HepG2 (cell line): ENCODE measurements at regions not wholly inside any gene's neighbourhood (a gene's known extent, or its start where the extent isn't known, plus 50 kb on each side); places are given as distances from the start of the nearest gene placed in this dataset.

Experiments used
- ATAC-seq: fragments of 200-7000 bp; cut with Tn5 transposase; 3 replicates; pipeline ENCODE4 v1.9.1; 2020; ENCODE audit warnings: mild to moderate bottlenecking, moderate library complexity
- BruUV-seq: library from RNA; stranded (reverse); fragments of 400-500 nt; replicated peaks from 2 replicates; lab custom pipeline; 2021; lab: Mats Ljungman, UMichigan
- CTCF ChIA-PET: fragments of 300-600 bp; formaldehyde crosslinking; extraction: SDS; loops from one replicate; lab custom pipeline; 2021; ENCODE audit warnings: low total read pairs, inconsistent platforms, low intra/inter-chr PET ratio; lab: Yijun Ruan, JAX
- POLR2A ChIA-PET: fragments of 350-600 bp; sonication (Branson Sonifier 250); formaldehyde crosslinking; loops from one replicate; lab custom pipeline; 2020; ENCODE audit warnings: antibody characterized with exemption, inconsistent platforms; lab: Yijun Ruan, JAX
- DNase-seq: peaks from one replicate; pipeline ENCODE4 v3.0.0-alpha.2; 2015; ENCODE audit warnings: low spot score
- FAIRE-seq: peaks from 3 replicates; lab custom pipeline; 2011; peaks lifted over from hg19 to GRCh38; lab: Jason Lieb, UNC
- H2AFZ ChIP-seq: one replicate; pipeline ENCODE4 v1.6.1; 2011; ENCODE audit warnings: low read length, inconsistent platforms
- H3K27ac ChIP-seq: fragments of 300-600 bp; 3 replicates; pipeline ENCODE4 v1.8.0; 2011; ENCODE audit warnings: mixed run types, mild to moderate bottlenecking, mixed read lengths, low read length, inconsistent platforms; ENCODE audit not compliant: insufficient read depth; ENCODE audit errors: extremely low read length
- H3K27me3 ChIP-seq, 2 experiments: fragments of 200-600 bp in 1 of 2; 2 replicates in 1 of 2; 3 replicates in 1 of 2; pipeline versions ENCODE4 v1.6.0 to v1.8.0; 2011; ENCODE audit warnings: low read length in 2 of 2, mild to moderate bottlenecking in 2 of 2, moderate library complexity in 2 of 2, inconsistent platforms in 1 of 2; ENCODE audit not compliant: insufficient read depth in 2 of 2, control insufficient read depth in 1 of 2
- H3K36me3 ChIP-seq, 2 experiments: fragments of 200-600 bp in 1 of 2; replicated peaks in 1 of 2; 2 replicates in 1 of 2; 3 replicates in 1 of 2; pipeline versions ENCODE4 v1.5.1 to v1.8.0; 2011; ENCODE audit warnings: low read length in 2 of 2, inconsistent platforms in 1 of 2; ENCODE audit not compliant: insufficient read depth in 2 of 2, control insufficient read depth in 1 of 2
- H3K4me1 ChIP-seq: 2 replicates; pipeline ENCODE4 v1.5.1; 2012; ENCODE audit warnings: low read length, inconsistent platforms; ENCODE audit not compliant: insufficient read depth
- H3K4me2 ChIP-seq: 2 replicates; pipeline ENCODE4 v1.6.0; 2011; ENCODE audit warnings: low read depth, low read length, inconsistent platforms
- H3K4me3 ChIP-seq, 3 experiments: fragments of 200-600 bp in 1 of 3; sonication (generic), shearing (Covaris generic) in 1 of 3; replicated peaks in 1 of 3; 2 replicates each; pipeline ENCODE4 v1.5.1; 2011 to 2016; ENCODE audit warnings: low read length in 3 of 3, inconsistent platforms in 2 of 3, low read depth in 2 of 3, mild to moderate bottlenecking in 2 of 3, control low read depth in 1 of 3, mixed read lengths in 1 of 3; ENCODE audit not compliant: insufficient read depth in 1 of 3
- H3K79me2 ChIP-seq: one replicate; pipeline ENCODE4 v1.6.1; 2011; ENCODE audit warnings: low read length, inconsistent platforms; ENCODE audit not compliant: insufficient read depth
- H3K9ac ChIP-seq: 2 replicates; pipeline ENCODE4 v1.6.0; 2011; ENCODE audit warnings: mild to moderate bottlenecking, low read depth, low read length, inconsistent platforms; ENCODE audit not compliant: insufficient read depth
- H3K9me3 ChIP-seq: 2 replicates; pipeline ENCODE4 v1.5.1; 2012; ENCODE audit warnings: mild to moderate bottlenecking, low read length
- H4K20me1 ChIP-seq: 2 replicates; pipeline ENCODE4 v1.6.0; 2011; ENCODE audit warnings: inconsistent platforms, mild to moderate bottlenecking, low read length, moderate library complexity; ENCODE audit not compliant: insufficient read depth
- BHLHE40 ChIP-seq: IDR thresholded peaks from 2 replicates; pipeline ENCODE4 v1.6.1; 2011; ENCODE audit warnings: low read length, improper control_type of control experiment
- BRF2 ChIP-seq: sonication (generic); formaldehyde crosslinking; IDR thresholded peaks from 2 replicates; pipeline ENCODE4 v1.8.1; 2022; ENCODE audit warnings: mild to moderate bottlenecking, missing genetic modification reagents
- E2F2 ChIP-seq: sonication (generic); formaldehyde crosslinking; IDR thresholded peaks from 2 replicates; pipeline ENCODE4 v1.4.0; 2020; ENCODE audit warnings: missing genetic modification reagents, borderline replicate concordance
- GZF1 ChIP-seq: sonication (generic); formaldehyde crosslinking; IDR thresholded peaks from 2 replicates; pipeline ENCODE4 v1.5.1; 2020; ENCODE audit warnings: mild to moderate bottlenecking, missing genetic modification reagents
- HMGXB4 ChIP-seq, 2 experiments: sonication (generic) in 1 of 2; formaldehyde crosslinking in 1 of 2; IDR thresholded peaks; 2 replicates each; pipeline versions ENCODE4 v1.4.0 to v1.6.1; 2018 to 2020; ENCODE audit warnings: missing genetic modification reagents in 2 of 2, borderline replicate concordance in 1 of 2, low read depth in 1 of 2, mild to moderate bottlenecking in 1 of 2, missing biosample characterization in 1 of 2
- MYC ChIP-seq: sonication (generic); formaldehyde crosslinking; IDR thresholded peaks from 2 replicates; pipeline ENCODE4 v1.9.0; 2021; ENCODE audit warnings: missing genetic modification reagents, borderline replicate concordance
- NFIB ChIP-seq: sonication (generic); formaldehyde crosslinking; IDR thresholded peaks from 2 replicates; pipeline ENCODE4 v1.9.0; 2021; ENCODE audit warnings: missing genetic modification reagents, mild to moderate bottlenecking, borderline replicate concordance
- NONO ChIP-seq, 2 experiments: fragments of 450-650 bp in 1 of 2; sonication (generic) in 1 of 2; formaldehyde crosslinking in 1 of 2; IDR thresholded peaks in 1 of 2; conservative IDR thresholded peaks in 1 of 2; 2 replicates each; pipeline versions ENCODE4 v1.6.1 to v1.8.0; 2017 to 2022; ENCODE audit warnings: mild to moderate bottlenecking in 1 of 2, missing genetic modification reagents in 1 of 2, moderate library complexity in 1 of 2
- NR0B2 ChIP-seq: sonication (generic); formaldehyde crosslinking; IDR thresholded peaks from 2 replicates; pipeline ENCODE4 v1.4.0; 2020; ENCODE audit warnings: mild to moderate bottlenecking, missing genetic modification reagents
- PAF1 ChIP-seq: IDR thresholded peaks from 2 replicates; pipeline ENCODE4 v1.6.1; 2016; ENCODE audit warnings: missing genetic modification reagents, missing compliant biosample characterization
- SOX5 ChIP-seq: IDR thresholded peaks from 2 replicates; pipeline ENCODE4 v1.6.1; 2016; ENCODE audit warnings: borderline replicate concordance
- ZBTB33 ChIP-seq: sonication (generic); formaldehyde crosslinking; IDR thresholded peaks from 2 replicates; pipeline ENCODE4 v1.4.0; 2020; ENCODE audit warnings: missing genetic modification reagents
- ZNF180 ChIP-seq: sonication (generic); formaldehyde crosslinking; IDR thresholded peaks from 2 replicates; pipeline ENCODE4 v1.4.0; 2020; ENCODE audit warnings: low read depth, missing genetic modification reagents, borderline replicate concordance
- ZNF296 ChIP-seq: sonication (generic); formaldehyde crosslinking; conservative IDR thresholded peaks from 2 replicates; pipeline ENCODE4 v1.5.0; 2020; ENCODE audit warnings: mild to moderate bottlenecking, missing genetic modification reagents
- ZNF382 ChIP-seq: sonication (generic); formaldehyde crosslinking; IDR thresholded peaks from 2 replicates; pipeline ENCODE4 v1.5.0; 2020; ENCODE audit warnings: missing genetic modification reagents, mild to moderate bottlenecking, borderline replicate concordance
- ZNF598 ChIP-seq: sonication (generic); formaldehyde crosslinking; IDR thresholded peaks from 2 replicates; pipeline ENCODE4 v1.5.1; 2020; ENCODE audit warnings: mild to moderate bottlenecking, missing genetic modification reagents, borderline replicate concordance
- ZNF709 ChIP-seq: sonication (generic); formaldehyde crosslinking; IDR thresholded peaks from 2 replicates; pipeline ENCODE4 v1.5.0; 2020; ENCODE audit warnings: mild to moderate bottlenecking, missing genetic modification reagents
- ZNF780A ChIP-seq: sonication (generic); formaldehyde crosslinking; IDR thresholded peaks from 2 replicates; pipeline ENCODE4 v1.8.0; 2022; ENCODE audit warnings: mild to moderate bottlenecking, missing genetic modification reagents, moderate library complexity
- WGBS: methylation state at CpG from one replicate; pipeline ENCODE4 v1.1.6; 2017; ENCODE audit warnings: low lambda C conversion rate; 5-methylcytosine and 5-hydroxymethylcytosine counted together
- in situ Hi-C: cut with HindIII; loops from 2 replicates; pipeline ENCODE4 v1.10.0; 2017; ENCODE audit warnings: low pct_unique_long_range_greater_than_20kb; ENCODE audit not compliant: extremely low pct_ligation_motif_present
- intact Hi-C: fragments of 100-400 bp; cut with micrococcal nuclease; formaldehyde crosslinking; loops from one replicate; pipeline ENCODE4 v1.10.0; 2022; ENCODE audit not compliant: unreplicated experiment

- TF ChIP-seq ZNF382 (CRISPR knock-in tag) = no peak
- no peak for TF ChIP-seq HMGXB4 (CRISPR knock-in tag; IDR thresholded peaks at IDR 0.05; ENCODE audit: borderline replicate concordance in 1 of 2, low read depth in 1 of 2)
- TF ChIP-seq ZNF709 (CRISPR knock-in tag) = no peak
- TF ChIP-seq NFIB (CRISPR knock-in tag) = no peak
- TF ChIP-seq ZBTB33 (CRISPR knock-in tag) = no peak
- no peak for TF ChIP-seq ZNF780A (CRISPR knock-in tag)
- TF ChIP-seq NR0B2 = no peak
- no peak for TF ChIP-seq MYC (CRISPR knock-in tag)
Observed at GRCh38 chr3:84440291-84440690, 518.5 kb upstream of the CADM2 start (continued).

- Histone ChIP-seq H3K27me3 (no peaks in the 10 kb centered on the region; a peak in 1 of 5 replicates), H3K9me3 (no peaks in the 10 kb centered on the region), H3K27ac (no peak overlapping the region), H4K20me1 (no peaks in the 10 kb centered on the region), H3K4me3 (no peak overlapping the region), H2AFZ (no peak overlapping the region), H3K9ac (no peak overlapping the region), H3K4me2 (no peak overlapping the region), H3K4me1 (no peaks in the 10 kb centered on the region), H3K79me2 (no peaks in the 10 kb centered on the region), H3K36me3 (no peaks in the 10 kb centered on the region)
- ATAC-seq (no peak), FAIRE-seq (no peak), DNase-seq (no peak)
- intact Hi-C loops (no loop called here), in situ Hi-C loops (no loop called here)
- BruUV-seq = no TSS peak
- TF ChIP-seq SOX5 (CRISPR knock-in tag) (no peak), BHLHE40 (no peak), ZNF180 (CRISPR knock-in tag) (no peak), GZF1 (no peak), BRF2 (CRISPR knock-in tag) (no peak), ZNF296 (CRISPR knock-in tag) (no peak), NONO (IDR thresholded peaks at IDR 0.05) (no peak), NONO (CRISPR knock-in tag; conservative IDR thresholded peaks at IDR 0.05) (no peak), E2F2 (CRISPR knock-in tag) (no peak), PAF1 (no peak), ZNF598 (no peak)
- WGBS = 1% methylated on average over 2 of the region's 2 CpGs
- CTCF ChIA-PET = no interaction called here
- POLR2A ChIA-PET = no interaction called here
Observed at GRCh38 chr3:84442533-84442932, 516.3 kb upstream of the CADM2 start.
